ENCODE measurements at regions not wholly inside any gene's neighbourhood (a gene's known extent, or its start where the extent isn't known, plus 50 kb on each side); places are given as distances from the start of the nearest gene placed in this dataset.
A peak's percentile ranks its signal among the peaks of the same experiment; 100 is the strongest.

DNA sequence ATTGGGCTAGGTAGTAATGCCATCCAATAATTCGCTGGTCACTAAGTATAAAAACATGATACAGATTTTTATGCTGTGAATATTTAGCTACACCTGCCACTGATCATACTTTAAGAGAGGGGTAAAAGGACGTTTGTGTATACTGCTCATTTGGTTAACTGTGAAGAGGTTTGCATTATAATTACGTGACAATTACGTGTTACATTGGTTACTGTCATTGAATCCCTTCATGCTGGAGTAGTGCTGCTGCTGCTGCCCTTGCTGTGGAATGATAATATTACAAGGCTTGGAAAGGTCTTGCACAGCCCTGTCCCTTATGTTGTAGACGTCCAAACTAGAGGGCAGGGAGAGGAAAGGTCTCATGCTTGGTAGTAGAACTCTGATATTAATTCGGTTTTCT is 312.2 kb upstream of the ATP2B1 start:
- no peak for DNase-seq

DNA sequence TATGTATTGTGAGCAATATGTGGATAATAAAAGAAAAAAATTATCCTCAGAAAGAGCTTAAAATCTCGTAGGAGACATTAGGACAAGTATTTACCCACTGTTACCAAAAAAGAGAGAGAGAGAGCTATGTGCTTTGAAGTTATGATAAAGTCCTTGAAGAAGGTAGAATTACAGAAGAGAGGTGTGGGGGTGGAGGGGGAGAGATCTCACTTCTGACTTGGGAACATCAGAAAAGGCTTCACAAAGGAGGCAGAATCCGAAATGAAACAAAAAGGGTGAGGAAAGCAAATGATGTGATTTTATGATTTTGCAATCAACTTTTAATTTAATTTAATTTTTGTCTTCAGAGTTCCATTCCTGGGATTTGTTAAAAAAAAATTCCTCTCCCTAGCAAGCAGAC is 311.8 kb upstream of the ATP2B1 start:
- DNase-seq: no peak

DNA sequence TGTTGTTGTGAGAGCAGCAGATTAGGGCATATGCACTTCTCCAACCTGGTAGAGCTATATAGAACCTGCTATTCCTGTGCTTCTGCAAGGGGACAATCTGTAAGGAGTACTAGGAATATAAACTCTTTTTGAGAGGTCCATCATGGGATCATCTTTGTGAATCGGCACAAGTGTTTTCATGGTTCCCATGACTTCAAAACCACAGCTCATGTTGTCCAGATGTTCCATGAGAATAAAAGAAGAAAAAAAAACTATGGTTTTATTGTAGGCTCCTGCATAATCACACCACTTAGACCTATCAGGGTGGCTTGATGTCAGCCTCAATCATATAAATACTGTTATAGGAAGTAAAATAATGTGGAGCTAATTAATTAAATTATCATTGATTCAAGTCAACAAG is 311.4 kb upstream of the ATP2B1 start:
- DNase-seq: no peak

DNA sequence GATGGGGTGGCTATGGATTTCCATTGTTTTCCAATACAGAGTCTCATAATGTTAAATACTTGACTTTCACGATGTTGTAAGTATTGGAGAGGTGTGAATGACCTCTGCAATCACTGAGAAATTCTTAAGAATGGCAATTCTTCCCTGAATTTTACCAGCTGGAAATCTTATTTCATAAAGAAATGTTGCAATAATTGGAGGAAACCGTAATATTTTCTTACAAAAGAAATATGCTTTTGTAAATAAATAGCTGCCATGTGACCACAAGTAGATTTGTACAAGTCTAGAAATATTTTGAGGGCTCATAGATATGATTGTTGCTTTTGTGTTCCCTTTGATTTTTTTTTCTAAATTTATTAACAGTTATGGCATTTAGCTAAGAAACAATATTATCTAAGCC is 308.7 kb upstream of the ATP2B1 start:
- DNase-seq: no peak

GRCh38 chr12:90015228-90015627 is 306.6 kb upstream of the ATP2B1 start:
- DNase-seq: no peak

DNA sequence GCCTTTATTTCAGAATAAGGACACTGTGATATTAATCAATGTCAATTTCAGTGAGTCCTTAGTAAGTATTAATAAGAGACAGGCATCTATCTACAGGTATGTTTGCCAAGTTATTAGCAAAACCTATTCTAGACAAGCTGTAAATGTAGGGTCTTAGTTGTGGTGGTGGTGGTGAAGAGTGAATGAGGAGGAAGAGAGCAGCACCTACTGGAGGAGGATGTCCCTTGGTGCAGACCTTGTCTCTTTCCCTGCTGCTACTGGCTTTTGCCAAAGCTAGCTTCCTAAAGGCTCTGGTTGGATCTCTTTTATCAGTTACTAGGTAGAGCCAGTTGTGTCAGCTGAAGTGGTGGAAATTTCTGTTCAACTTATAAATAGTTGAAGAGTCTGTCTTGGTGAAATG is 304.8 kb upstream of the ATP2B1 start:
- DNase-seq: no peak

DNA sequence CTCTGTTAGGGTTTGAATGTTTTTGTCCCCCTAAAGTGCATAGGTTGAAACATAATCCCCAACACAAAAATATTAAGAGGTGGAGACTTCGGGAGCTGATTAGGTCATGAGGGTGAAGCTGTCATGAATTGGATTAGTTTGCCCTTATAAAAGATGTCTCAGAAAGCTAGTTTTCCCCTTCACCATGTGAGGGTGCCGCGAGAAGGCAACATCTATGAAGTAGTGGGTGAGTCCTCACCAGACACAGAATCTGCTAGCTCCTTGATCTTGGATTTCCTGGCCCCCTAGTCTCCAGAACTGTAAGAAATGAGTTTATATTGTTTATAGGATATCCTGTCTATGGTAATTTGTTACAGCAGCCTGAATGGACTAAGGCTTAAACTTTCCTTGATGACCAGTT is 301.5 kb upstream of the ATP2B1 start:
- DNase-seq: no peak

DNA sequence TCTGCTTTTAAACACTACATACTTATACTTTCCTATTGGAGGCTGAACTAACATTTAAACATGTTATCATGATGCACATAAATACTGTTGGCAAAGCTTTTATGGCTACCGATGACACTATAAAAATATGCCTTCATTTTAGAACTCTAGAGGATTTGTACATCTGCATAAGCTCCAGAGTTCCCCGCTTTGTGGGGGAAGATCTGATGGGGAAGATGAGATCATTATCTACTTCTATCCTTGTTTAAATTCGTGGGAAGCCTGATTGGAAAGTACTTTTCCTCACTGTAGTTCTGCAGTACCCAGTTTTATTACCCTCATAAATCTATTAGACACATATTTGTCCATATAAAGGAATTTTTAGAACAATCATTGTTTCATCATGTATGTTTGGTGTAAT is 299.6 kb upstream of the ATP2B1 start:
- no peak for DNase-seq

DNA sequence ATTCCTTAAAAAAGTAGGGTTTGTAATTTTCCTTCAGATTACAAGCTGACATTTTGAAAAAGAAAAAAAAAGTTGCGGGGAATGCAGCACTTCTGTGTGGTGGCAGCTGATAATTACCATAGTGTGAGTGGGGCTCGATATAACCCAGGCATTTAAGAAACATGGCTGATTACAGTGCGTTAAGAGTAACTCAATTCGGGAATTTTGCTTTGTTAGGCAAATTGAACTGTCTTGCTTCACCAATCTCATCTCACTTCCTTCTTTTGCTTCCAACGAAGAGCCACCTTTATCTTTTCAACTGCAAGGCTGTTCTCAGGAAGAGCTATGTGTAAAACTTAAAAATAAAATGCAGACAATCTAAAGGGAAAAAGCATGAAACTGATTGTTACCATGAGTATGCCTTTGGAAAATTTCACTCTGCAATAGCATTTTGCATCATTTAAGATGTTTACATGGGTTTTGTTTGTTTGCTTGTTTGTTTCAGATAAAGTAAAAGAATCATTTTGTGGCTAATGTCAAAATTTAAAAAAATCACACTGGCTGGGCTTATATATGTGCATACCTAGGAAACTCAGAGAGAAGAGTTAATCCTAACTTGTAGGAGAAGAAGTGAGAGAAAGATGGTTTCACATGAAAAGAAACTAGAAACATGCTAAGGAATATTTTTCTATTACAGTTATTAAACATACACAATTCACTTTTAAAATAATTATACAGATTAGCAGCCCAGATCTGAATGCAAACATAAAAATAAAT is 295.9 kb upstream of the ATP2B1 start:
- DNase-seq: no peak

GRCh38 chr12:90003688-90004087 is 295.1 kb upstream of the ATP2B1 start:
- no peak for DNase-seq

- no peak for DNase-seq
Measured at GRCh38 chr12:90000721-90001120, 292.1 kb upstream of the ATP2B1 start.

GRCh38 chr12:89999699-90000505 is 291.3 kb upstream of the ATP2B1 start:
- DNase-seq: no peak

- DNase-seq: no peak
Measured at GRCh38 chr12:89995870-89996269, 287.2 kb upstream of the ATP2B1 start.

DNA sequence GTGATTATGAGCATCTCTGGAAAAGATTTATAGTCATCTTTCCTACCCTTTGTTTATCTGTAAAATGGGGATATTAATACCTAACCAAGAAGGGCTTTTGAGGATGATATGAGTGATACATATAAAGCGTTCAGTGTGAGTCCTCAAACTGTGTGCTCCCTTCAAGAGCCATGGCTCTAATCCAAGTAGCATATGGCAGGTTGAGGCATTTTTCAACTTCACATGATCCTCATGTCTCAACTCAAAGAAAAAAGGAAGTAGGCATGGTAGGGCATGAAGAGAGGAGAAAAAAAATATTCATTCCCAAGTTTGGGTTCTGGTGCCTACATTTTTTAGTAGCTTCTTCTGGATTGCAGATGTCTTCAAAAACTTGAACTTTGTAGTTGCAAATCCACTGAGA is 286.3 kb upstream of the ATP2B1 start:
- DNase-seq: no peak

DNA sequence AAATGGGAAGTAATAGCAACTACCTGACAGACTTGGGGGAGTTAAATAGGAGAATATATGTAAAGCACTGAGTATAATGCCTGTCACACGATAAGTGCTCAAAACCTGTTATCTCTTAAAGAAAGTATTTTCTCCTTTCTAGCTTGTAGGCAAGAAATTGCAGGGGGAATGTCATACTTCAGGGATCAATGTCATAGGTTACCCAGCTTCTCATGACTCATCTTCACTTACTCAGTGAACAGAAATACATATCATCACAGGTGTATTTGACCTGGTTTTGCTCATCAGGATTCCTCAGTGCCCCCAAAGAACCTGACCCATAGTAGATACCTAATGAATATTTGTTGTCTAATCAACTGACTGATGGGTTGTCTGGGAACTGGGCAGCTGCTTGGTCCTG is 285.0 kb upstream of the ATP2B1 start:
- no peak for DNase-seq

- no peak for DNase-seq
Measured at GRCh38 chr12:89992668-89993451, 284.2 kb upstream of the ATP2B1 start.

GRCh38 chr12:89991807-89992590 is 283.4 kb upstream of the ATP2B1 start:
- DNase-seq: peak; percentile 36

DNA sequence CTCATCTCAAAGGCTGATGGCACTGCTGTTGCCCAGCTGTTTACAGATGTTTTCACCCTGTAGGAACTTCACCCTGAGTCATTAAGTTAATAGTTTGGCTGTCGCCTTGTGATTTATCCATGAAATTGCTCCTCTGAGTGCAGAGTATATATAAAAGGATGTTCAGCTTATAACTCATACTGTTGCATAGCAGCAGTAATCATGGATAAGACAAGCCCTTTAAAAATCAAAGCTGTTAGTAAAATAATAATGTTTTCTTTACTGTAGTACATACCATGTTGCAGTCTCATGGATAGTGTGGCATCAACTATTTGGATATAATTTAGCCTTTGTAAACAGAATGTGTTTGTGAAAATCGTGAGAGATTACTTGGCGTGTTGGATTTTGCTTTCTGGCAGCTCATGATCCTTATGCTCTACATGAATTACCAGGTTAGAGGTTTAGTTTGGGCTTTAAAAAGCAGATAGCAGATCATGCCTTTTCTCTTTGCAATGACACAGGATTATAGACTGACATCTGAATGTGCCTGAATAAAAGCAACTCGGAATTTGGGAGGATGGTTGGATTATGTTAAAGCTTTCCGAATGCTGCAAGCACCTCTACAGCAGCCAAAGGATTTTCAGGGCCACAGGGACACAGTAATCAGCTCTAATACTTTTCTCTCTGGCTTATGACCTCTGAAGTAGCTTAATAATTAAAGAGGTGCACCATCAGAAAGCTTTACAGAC is 279.7 kb upstream of the ATP2B1 start:
- DNase-seq: no peak

DNA sequence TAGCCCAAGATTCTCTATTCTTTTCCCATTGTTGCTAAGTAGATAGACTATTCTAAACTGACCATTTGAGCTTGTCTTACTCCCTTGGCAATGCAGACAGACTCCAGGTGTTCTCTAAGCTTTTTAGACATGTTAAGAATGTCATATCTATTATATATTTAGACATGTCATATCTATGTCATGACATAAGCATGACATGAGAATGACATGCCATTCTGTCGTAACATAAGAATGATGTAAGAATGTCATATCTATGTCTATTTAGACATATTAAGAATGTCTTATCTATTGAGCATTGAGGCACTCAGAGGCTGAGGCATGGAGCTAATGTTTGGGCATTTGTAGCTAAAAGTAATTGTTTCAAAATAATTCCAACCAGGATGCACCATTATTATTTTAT is 277.3 kb upstream of the ATP2B1 start:
- DNase-seq: no peak

DNA sequence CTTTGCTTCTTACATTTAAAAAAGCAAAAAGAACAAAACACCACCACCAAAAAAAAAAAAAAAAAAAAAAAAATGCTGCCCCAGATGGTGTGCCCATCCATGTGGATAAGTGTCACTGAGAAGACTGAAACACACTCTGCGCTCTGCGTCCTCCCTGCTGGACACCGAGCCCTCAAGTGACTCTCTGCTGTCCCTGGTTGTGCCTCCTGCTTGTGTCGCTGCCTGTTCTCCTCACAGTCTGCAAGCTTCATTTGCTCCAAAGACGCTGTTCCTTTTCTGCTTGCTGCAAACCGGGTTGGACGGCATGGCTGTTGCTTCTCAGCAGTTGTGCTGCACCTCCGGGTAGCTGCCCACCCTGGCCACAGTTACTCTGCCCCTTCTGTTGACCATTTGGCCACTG is 276.2 kb upstream of the ATP2B1 start:
- no peak for DNase-seq

DNA sequence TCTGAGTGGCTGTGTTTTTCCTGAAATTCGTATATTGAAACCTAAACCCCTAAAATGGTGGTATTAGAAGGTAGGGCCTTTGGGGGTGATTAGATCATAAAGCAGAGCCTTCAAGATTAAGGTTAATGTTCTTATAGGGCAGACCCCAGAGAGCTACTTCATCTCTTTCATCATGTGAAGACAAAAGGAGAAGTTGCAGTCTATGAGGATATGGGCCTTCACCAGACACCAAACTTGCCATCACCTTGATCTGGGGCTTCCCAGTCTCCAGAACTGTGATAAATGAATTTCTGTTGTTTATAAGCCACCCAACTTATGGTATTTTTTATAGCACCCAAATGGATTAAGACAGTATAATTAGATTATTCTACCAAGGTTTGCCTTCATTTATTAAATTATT is 275.0 kb upstream of the ATP2B1 start:
- no peak for DNase-seq

GRCh38 chr12:89980236-89980635 is 271.6 kb upstream of the ATP2B1 start:
- no peak for DNase-seq

Data from activated CD4-positive, alpha-beta T cell treated with anti-CD3 and anti-CD28 coated beads, Interleukin-10, Interleukin-2, amounts not matched to agents 100 ng/mL and 50 ng/mL, durations not matched to agents 16 hours and 8 hours (primary cell).